Ovary (tissue), 7 donors: ENCODE measurements at regions not wholly inside any gene's neighbourhood (a gene's known extent, or its start where the extent isn't known, plus 50 kb on each side); places are given as distances from the start of the nearest gene placed in this dataset.

Source experiments
- DNase-seq, 5 donors: peaks; one replicate each; pipeline ENCODE4 v3.0.0-alpha.2; 2019 to 2020
- H3K27ac ChIP-seq, 2 donors: fragments of 200-600 bp; one replicate each; pipeline versions ENCODE4 v1.5.1 to v1.8.0; 2019 to 2022
- H3K27me3 ChIP-seq: fragments of 200-600 bp; one replicate; pipeline ENCODE4 v1.8.0; 2022
- H3K36me3 ChIP-seq: fragments of 200-600 bp; sonication (generic); one replicate; pipeline ENCODE4 v1.5.1; 2019
- H3K4me1 ChIP-seq: one replicate; pipeline ENCODE4 v1.8.1; 2013; ENCODE audit warnings: mild to moderate bottlenecking, moderate library complexity; ENCODE audit not compliant: insufficient read depth
- H3K4me3 ChIP-seq: fragments of 200-600 bp; sonication (generic); one replicate; pipeline ENCODE4 v1.5.1; 2017
- H3K9me3 ChIP-seq, 2 donors: fragments of 200-600 bp in 1 of 2; sonication (generic) in 1 of 2; one replicate each; pipeline versions ENCODE4 v1.5.1 to v1.8.1; 2013 to 2019; ENCODE audit warnings: mild to moderate bottlenecking in 1 of 2, moderate library complexity in 1 of 2
- CTCF ChIP-seq, 3 donors: fragments of 450-650 bp in 2 of 3; fragments of 200-600 bp in 1 of 3; IDR thresholded peaks; one replicate each; pipeline versions ENCODE4 v1.5.1 to v1.8.0; 2016 to 2022; ENCODE audit warnings: antibody characterized with exemption in 3 of 3, mild to moderate bottlenecking in 1 of 3
- EP300 ChIP-seq: sonication (generic); formaldehyde crosslinking; IDR thresholded peaks from one replicate; pipeline ENCODE4 v1.6.1; 2017; ENCODE audit warnings: antibody characterized with exemption
- POLR2A ChIP-seq: fragments of 450-650 bp; IDR thresholded peaks from one replicate; pipeline ENCODE4 v1.6.1; 2017; ENCODE audit warnings: antibody characterized with exemption, mild to moderate bottlenecking, moderate library complexity
- WGBS, 3 donors: extraction: QIAGEN DNeasy Blood & Tissue Kit in 1 of 3; methylation state at CpG; one replicate each; pipeline versions ENCODE4 v1.1.5 to v1.1.7; 2013 to 2017; 5-methylcytosine and 5-hydroxymethylcytosine counted together
- intact Hi-C, 4 donors: fragments of 100-400 bp; cut with DNase I; formaldehyde crosslinking; loops; one replicate each; pipeline versions ENCODE4 v1.11.0 to v1.15.1; 2022 to 2023
- donor health status: DM: no; HTN: no; CAD: no; lungs with moderate emphysema.
- donor health status: DM: no; HTN: no; CAD: no.
- donor health status: Bipolar disorder and iron deficiency.
- donor health status: DM: no; HTN: no; CAD: no.
- donor health status: DM: yes; HTN: yes; CAD: no.

GRCh38 chr6:27611451-27611850, 138.5 kb upstream of the ZNF184 start:
- no peaks in the 10 kb centered on the region for H3K36me3 ChIP-seq
- H3K4me1 ChIP-seq: no peaks in the 10 kb centered on the region
- no peak overlapping the region for H3K4me3 ChIP-seq
- no peak for DNase-seq
- intact Hi-C loops: no loop called here
- H3K9me3 ChIP-seq: no peaks in the 10 kb centered on the region
- no peaks in the 10 kb centered on the region for H3K27me3 ChIP-seq
- WGBS, 3 donors: 75 to 77% (median 75%) methylated on average over 1 of the region's 1 CpG
- TF ChIP-seq EP300 (no peak), POLR2A (no peak), CTCF (IDR thresholded peaks at IDR 0.05) (no peak)
- no peak overlapping the region for H3K27ac ChIP-seq

- Histone ChIP-seq H3K9me3 (no peaks in the 10 kb centered on the region), H3K4me3 (no peak overlapping the region), H3K36me3 (no peaks in the 10 kb centered on the region), H3K4me1 (no peaks in the 10 kb centered on the region), H3K27me3 (no peaks in the 10 kb centered on the region), H3K27ac (no peak overlapping the region)
- no peak for DNase-seq
- TF ChIP-seq EP300 (no peak), POLR2A (no peak)
- intact Hi-C loops: no loop called here
- WGBS, 3 donors: 39 to 52% (median 46%) methylated on average over 8 of the region's 8 CpGs
These were observed 136.3 kb upstream of the ZNF184 start for GRCh38 chr6:27608916-27609883.

GRCh38 chr6:27605401-27606342, 132.8 kb upstream of the ZNF184 start:
- Histone ChIP-seq H3K4me3 (no peak overlapping the region), H3K27me3 (no peaks in the 10 kb centered on the region), H3K9me3 (peaks cover 0 to 8% of the 10 kb centered on the region in 2 donors), H3K27ac (no peak overlapping the region), H3K4me1 (no peaks in the 10 kb centered on the region), H3K36me3 (no peaks in the 10 kb centered on the region)
- TF ChIP-seq POLR2A (no peak), EP300 (no peak), CTCF (IDR thresholded peaks at IDR 0.05) (no peak)
- WGBS, 3 donors: 6 to 10% (median 8%) methylated on average over 31 of the region's 31 CpGs
- DNase-seq: no peak
- intact Hi-C loops: no loop called here

GRCh38 chr6:27604986-27605385, 132.1 kb upstream of the ZNF184 start:
- WGBS, 3 donors: 1 to 3% (median 2%) methylated on average over 13 of the region's 13 CpGs
- H3K4me3 ChIP-seq: no peak overlapping the region
- no peaks in the 10 kb centered on the region for H3K27me3 ChIP-seq

More at GRCh38 chr6:27604986-27605385, 132.1 kb upstream of the ZNF184 start:
- no peaks in the 10 kb centered on the region for H3K4me1 ChIP-seq
- H3K27ac ChIP-seq: no peak overlapping the region
- intact Hi-C loops: no loop called here
- DNase-seq: no peak
- TF ChIP-seq EP300 (no peak), CTCF (IDR thresholded peaks at IDR 0.05) (no peak), POLR2A (no peak)
- peaks cover 0 to 8% of the 10 kb centered on the region in 2 donors for H3K9me3 ChIP-seq
- H3K36me3 ChIP-seq: no peaks in the 10 kb centered on the region
